Muscle layer of colon (tissue), 2 donors: ENCODE measurements at regions not wholly inside any gene's neighbourhood (a gene's known extent, or its start where the extent isn't known, plus 50 kb on each side); places are given as distances from the start of the nearest gene placed in this dataset.
"Not testable (repeated sequence)": the region's sequence is repeated elsewhere in the genome, so short reads cannot be mapped to it uniquely, and the experiment has no call there.

Source experiments
- H3K27ac ChIP-seq: one replicate; pipeline ENCODE4 v1.7.0; 2013; ENCODE audit warnings: low read depth, mild to moderate bottlenecking, low read length, moderate library complexity
- H3K27me3 ChIP-seq, 2 donors: one replicate each; pipeline ENCODE4 v1.7.0; 2013; ENCODE audit warnings: low read length in 2 of 2, mild to moderate bottlenecking in 2 of 2; ENCODE audit not compliant: insufficient read depth in 2 of 2, control insufficient read depth in 1 of 2
- H3K36me3 ChIP-seq: one replicate; pipeline ENCODE4 v1.7.0; 2013; ENCODE audit warnings: mild to moderate bottlenecking, low read length; ENCODE audit not compliant: insufficient read depth
- H3K4me1 ChIP-seq: one replicate; pipeline ENCODE4 v1.7.0; 2013; ENCODE audit warnings: mild to moderate bottlenecking, low read length; ENCODE audit not compliant: insufficient read depth
- H3K4me3 ChIP-seq, 2 donors: one replicate each; pipeline ENCODE4 v1.7.0; 2013; ENCODE audit warnings: low read length in 2 of 2, low read depth in 1 of 2, mild to moderate bottlenecking in 1 of 2, moderate library complexity in 1 of 2
- H3K9ac ChIP-seq: one replicate; pipeline ENCODE4 v1.7.0; 2013; ENCODE audit warnings: low read length
- H3K9me3 ChIP-seq: one replicate; pipeline ENCODE4 v1.7.0; 2013; ENCODE audit warnings: mild to moderate bottlenecking, low read length
- donor health status: abdominal sarcoma.
- donor health status: Adenocarcinoma of cecum.

DNA sequence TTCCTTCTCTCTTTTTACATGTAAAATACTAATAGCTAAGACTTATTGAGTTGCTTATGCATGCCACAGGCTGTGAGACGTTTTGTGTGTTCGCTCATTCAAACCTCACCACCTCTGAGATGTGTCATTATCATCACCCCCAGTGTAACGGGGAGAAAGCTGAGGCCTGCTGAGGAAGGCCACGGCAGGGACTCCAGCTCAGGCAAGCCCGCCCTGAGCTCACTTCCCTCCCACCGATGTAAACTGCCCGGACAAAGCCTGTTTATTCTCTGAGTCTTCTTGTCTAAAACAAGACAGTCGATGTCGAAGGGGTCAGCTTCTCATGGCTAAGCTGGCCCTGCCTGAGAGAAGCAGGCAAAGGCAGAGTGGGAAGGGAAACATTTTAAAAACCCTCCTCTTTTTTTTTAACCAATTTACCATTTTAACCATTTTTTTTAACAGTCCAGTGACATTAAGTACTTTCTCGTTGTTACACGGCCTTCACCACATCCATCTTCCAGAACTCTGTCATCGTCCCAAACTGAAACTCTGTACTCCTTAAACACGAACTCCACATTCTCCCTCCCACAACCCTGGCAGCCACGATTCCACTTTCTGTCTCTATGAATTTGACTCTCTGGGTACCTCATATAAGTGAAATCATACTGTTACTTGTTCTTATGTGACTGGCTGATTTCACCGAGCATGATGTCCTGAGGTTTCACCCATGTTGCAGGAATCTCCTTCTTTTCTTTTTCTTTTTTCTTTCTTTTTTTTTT lies 204.8 kb upstream of the GALNT2 start:
- Histone ChIP-seq H3K27me3 (no peaks in the 10 kb centered on the region), H3K4me1 (peaks cover 7% of the 10 kb centered on the region), H3K36me3 (no peaks in the 10 kb centered on the region), H3K27ac (no peak overlapping the region), H3K4me3 (no peak overlapping the region), H3K9me3 (no peaks in the 10 kb centered on the region), H3K9ac (no peak overlapping the region)

GRCh38 chr1:229863651-229864545 lies 203.1 kb upstream of the GALNT2 start:
- Histone ChIP-seq H3K9me3 (no peaks in the 10 kb centered on the region), H3K4me1 (peaks cover 7% of the 10 kb centered on the region), H3K4me3 (no peak overlapping the region), H3K9ac (no peak overlapping the region), H3K27me3 (no peaks in the 10 kb centered on the region), H3K36me3 (no peaks in the 10 kb centered on the region), H3K27ac (no peak overlapping the region)

DNA sequence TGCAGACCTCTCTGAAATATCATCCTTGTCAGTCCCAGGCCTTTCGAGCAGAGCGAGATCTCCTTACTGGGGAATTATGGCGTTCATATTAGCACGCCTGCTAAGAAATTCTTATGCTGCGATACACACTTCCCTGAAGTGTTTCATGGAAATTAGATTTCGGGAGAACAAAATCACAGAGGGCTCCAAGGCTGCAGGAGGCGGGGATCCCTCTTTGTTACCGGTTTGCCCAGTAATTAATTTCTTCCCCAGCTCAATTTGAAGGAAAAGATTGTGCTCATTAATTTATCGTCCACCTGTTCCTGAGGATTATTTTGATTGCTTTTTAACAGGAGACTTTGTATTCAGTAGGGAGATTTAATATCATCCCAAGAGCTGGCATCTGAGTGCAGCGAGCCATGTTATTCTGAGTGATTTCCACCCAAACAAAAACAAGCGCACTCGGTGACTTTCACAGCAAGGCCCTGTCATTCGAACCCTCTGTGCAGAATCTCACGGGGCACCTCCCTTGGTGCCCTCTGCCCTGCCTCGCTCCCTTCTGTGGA lies 202.3 kb upstream of the GALNT2 start:
- H3K9me3 ChIP-seq = no peaks in the 10 kb centered on the region
- H3K27ac ChIP-seq = no peak overlapping the region
- H3K9ac ChIP-seq = no peak overlapping the region
- peaks cover 13% of the 10 kb centered on the region for H3K4me1 ChIP-seq
- no peaks in the 10 kb centered on the region for H3K36me3 ChIP-seq
- H3K27me3 ChIP-seq = no peaks in the 10 kb centered on the region
- H3K4me3 ChIP-seq = no peak overlapping the region

DNA sequence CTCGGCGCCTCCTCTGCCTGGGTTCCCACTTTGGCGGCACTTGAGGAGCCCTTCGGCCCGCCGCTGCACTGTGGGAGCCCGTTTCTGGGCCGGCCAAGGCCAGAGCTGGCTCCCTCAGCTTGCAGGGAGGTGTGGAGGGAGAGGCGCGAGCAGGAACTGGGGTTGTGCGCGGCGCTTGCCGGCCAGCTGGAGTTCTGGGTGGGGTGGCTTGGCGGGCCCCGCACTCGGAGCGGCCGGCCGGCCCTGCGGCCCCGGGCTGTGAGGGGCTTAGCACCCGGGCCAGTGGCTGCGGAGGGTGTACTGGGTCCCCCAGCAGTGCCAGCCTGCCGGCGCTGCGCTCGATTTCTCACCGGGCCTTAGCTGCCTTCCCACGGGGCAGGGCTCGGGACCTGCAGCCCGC lies 201.7 kb upstream of the GALNT2 start:
- not testable (repeated sequence) for H3K4me3 ChIP-seq, H3K27ac ChIP-seq, H3K27me3 ChIP-seq, H3K9me3 ChIP-seq, H3K9ac ChIP-seq, H3K36me3 ChIP-seq
- H3K4me1 ChIP-seq = peaks cover 13% of the 10 kb centered on the region

DNA sequence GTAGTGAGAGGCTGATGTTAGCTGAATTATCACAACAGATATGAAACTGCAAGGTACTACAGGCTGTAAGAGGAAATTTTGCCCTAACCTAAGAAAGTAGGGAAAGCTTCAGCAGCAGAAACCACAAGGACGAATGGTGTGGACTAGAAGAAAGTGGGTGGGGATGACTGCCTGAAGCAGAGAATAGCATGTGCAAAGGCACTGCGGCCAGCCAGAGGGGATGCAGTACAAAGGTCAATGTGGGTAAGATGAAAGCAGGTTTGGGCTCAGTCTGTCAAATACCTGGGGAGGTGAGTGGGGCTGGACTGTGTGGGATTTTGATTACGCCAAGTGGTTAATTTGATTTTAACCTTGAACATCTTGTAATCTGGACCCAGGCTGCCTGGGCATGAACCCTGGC lies 199.3 kb upstream of the GALNT2 start:
- no peak overlapping the region for H3K27ac ChIP-seq
- no peaks in the 10 kb centered on the region for H3K36me3 ChIP-seq

GRCh38 chr1:229869240-229869639 lies 197.8 kb upstream of the GALNT2 start:
- Histone ChIP-seq H3K27ac (no peak overlapping the region), H3K4me1 (peaks cover 6% of the 10 kb centered on the region), H3K9me3 (no peaks in the 10 kb centered on the region), H3K36me3 (no peaks in the 10 kb centered on the region), H3K9ac (no peak overlapping the region), H3K27me3 (no peaks in the 10 kb centered on the region), H3K4me3 (no peak overlapping the region)

More for the DNA sequence above, 199.3 kb upstream of the GALNT2 start:
- no peaks in the 10 kb centered on the region for H3K9me3 ChIP-seq
- no peaks in the 10 kb centered on the region for H3K27me3 ChIP-seq
- no peak overlapping the region for H3K4me3 ChIP-seq
- H3K4me1 ChIP-seq = peaks cover 6% of the 10 kb centered on the region
- no peak overlapping the region for H3K9ac ChIP-seq

DNA sequence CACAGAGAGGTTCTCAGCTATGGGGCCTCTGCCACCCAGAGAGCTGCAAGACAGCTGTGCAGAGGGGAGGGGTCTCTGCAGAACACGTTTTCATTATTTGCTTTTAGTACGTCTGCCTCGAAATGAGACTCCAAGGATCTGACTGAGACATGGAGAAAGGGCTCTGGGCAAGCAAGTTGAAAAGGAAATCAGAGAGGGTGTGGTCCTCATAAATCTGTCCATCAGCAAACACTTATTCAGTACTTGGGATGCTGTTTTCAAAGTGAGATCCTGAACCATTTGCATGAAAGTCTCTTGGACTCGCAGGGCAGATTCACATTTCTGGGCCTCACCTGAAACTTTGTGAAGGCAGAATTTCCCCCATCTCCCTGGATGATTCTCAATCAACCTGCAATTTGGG lies 197.4 kb upstream of the GALNT2 start:
- Histone ChIP-seq H3K4me3 (no peak overlapping the region), H3K9me3 (no peaks in the 10 kb centered on the region), H3K36me3 (no peaks in the 10 kb centered on the region), H3K27me3 (no peaks in the 10 kb centered on the region), H3K9ac (no peak overlapping the region), H3K4me1 (peaks cover 6% of the 10 kb centered on the region), H3K27ac (no peak overlapping the region)

- Histone ChIP-seq H3K4me3 (no peak overlapping the region), H3K27me3 (no peaks in the 10 kb centered on the region), H3K27ac (no peak overlapping the region), H3K36me3 (no peaks in the 10 kb centered on the region), H3K9ac (no peak overlapping the region), H3K9me3 (no peaks in the 10 kb centered on the region), H3K4me1 (peaks cover 6% of the 10 kb centered on the region)
These were observed 196.7 kb upstream of the GALNT2 start for GRCh38 chr1:229870381-229870780.

GRCh38 chr1:229871078-229871676 lies 195.9 kb upstream of the GALNT2 start:
- H3K27me3 ChIP-seq = no peaks in the 10 kb centered on the region
- H3K4me1 ChIP-seq = peaks cover 6% of the 10 kb centered on the region
- no peak overlapping the region for H3K27ac ChIP-seq
- H3K4me3 ChIP-seq = no peak overlapping the region
- H3K9ac ChIP-seq = no peak overlapping the region
- H3K9me3 ChIP-seq = no peaks in the 10 kb centered on the region
- no peaks in the 10 kb centered on the region for H3K36me3 ChIP-seq

DNA sequence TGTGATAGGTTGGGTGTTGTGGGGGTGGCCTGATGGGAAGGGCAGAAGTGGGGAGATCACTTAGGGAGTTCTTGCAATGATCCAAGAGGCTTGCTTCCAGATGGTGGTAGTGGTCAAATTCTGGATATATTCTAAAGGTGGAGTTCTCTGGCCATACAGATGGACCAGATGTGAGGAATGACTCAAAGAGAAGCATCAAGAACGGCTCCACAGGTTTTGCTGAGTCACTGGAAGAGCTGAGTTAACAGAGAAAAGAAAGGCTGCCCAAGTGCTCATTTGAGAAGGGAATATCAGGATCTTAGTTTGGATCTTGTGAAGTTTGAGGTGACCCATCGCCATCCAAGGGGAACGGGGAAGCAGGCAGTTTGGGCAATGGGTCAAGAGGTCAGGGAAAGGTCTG lies 192.9 kb upstream of the GALNT2 start:
- Histone ChIP-seq H3K9me3 (no peaks in the 10 kb centered on the region), H3K27me3 (no peaks in the 10 kb centered on the region), H3K4me1 (peaks cover 11% of the 10 kb centered on the region), H3K9ac (no peak overlapping the region), H3K27ac (no peak overlapping the region), H3K4me3 (no peak overlapping the region), H3K36me3 (no peaks in the 10 kb centered on the region)

DNA sequence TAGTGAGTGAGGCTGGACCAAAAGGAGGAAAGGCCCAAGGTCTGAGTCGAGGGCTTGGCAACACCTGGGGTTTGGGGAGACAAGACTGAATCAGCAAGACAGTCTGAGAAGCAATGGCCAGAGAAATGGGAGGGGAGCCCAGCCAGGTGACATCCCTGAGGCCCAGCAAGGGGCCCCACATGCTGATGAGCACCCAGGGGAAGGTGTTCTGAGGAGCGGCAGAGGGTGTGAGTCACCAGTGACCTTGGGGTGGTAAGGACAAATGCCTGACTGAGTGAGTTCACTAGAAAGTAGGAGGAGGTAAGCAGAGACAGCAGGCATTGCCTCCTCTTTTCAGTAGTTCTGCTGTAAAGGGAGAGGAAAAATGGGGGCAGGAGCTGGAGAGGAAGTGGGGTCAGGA lies 192.4 kb upstream of the GALNT2 start:
- H3K9me3 ChIP-seq = no peaks in the 10 kb centered on the region
- no peaks in the 10 kb centered on the region for H3K27me3 ChIP-seq
- H3K4me3 ChIP-seq = no peak overlapping the region
- H3K36me3 ChIP-seq = no peaks in the 10 kb centered on the region
- H3K27ac ChIP-seq = no peak overlapping the region
- peaks cover 12% of the 10 kb centered on the region for H3K4me1 ChIP-seq
- H3K9ac ChIP-seq = no peak overlapping the region
